CD14-positive monocyte (primary cell): ENCODE measurements at regions not wholly inside any gene's neighbourhood (a gene's known extent, or its start where the extent isn't known, plus 50 kb on each side); places are given as distances from the start of the nearest gene placed in this dataset.

Experiments used
- DNase-seq, 3 donors: peaks; one replicate each; pipeline ENCODE4 v3.0.0-alpha.2; 2011 to 2022
- H2AFZ ChIP-seq: 2 replicates; pipeline ENCODE4 v1.6.0; 2012; ENCODE audit warnings: mild to moderate bottlenecking, low read depth, low read length, inconsistent platforms; ENCODE audit not compliant: insufficient read depth, poor library complexity, severe bottlenecking
- H3K27ac ChIP-seq, 2 donors: 1 replicate in 1 of 2; 2 replicates in 1 of 2; pipeline ENCODE4 v1.5.1; 2012 to 2013; ENCODE audit warnings: low read length in 2 of 2, control low read depth in 1 of 2, inconsistent platforms in 1 of 2, low read depth in 1 of 2, mild to moderate bottlenecking in 1 of 2
- H3K27me3 ChIP-seq, 2 donors: one replicate each; pipeline versions ENCODE4 v1.6.0 to v1.6.1; 2011 to 2013; ENCODE audit warnings: low read length in 2 of 2; ENCODE audit not compliant: control insufficient read depth in 2 of 2, insufficient read depth in 2 of 2
- H3K36me3 ChIP-seq, 2 donors: replicated peaks in 1 of 2; 1 replicate in 1 of 2; 2 replicates in 1 of 2; pipeline versions ENCODE4 v1.5.1 to v1.6.1; 2012 to 2013; ENCODE audit warnings: low read length in 2 of 2, control low read depth in 1 of 2, inconsistent platforms in 1 of 2, mild to moderate bottlenecking in 1 of 2; ENCODE audit not compliant: insufficient read depth in 2 of 2, control insufficient read depth in 1 of 2
- H3K4me1 ChIP-seq, 2 donors: 1 replicate in 1 of 2; 2 replicates in 1 of 2; pipeline versions ENCODE4 v1.5.1 to v1.6.1; 2012 to 2013; ENCODE audit warnings: low read length in 2 of 2, control low read depth in 1 of 2, inconsistent platforms in 1 of 2, mild to moderate bottlenecking in 1 of 2, moderate library complexity in 1 of 2; ENCODE audit not compliant: insufficient read depth in 2 of 2, control insufficient read depth in 1 of 2
- H3K4me2 ChIP-seq: replicated peaks from 2 replicates; pipeline ENCODE3; 2012; ENCODE audit warnings: low read length, moderate library complexity, mild to moderate bottlenecking; ENCODE audit not compliant: poor library complexity, severe bottlenecking; ENCODE audit errors: extremely low read depth
- H3K4me3 ChIP-seq, 3 experiments: fragments of 200-600 bp in 1 of 3; sonication (generic) in 1 of 3; replicated peaks in 1 of 3; 1 replicate in 2 of 3; 2 replicates in 1 of 3; pipeline ENCODE4 v1.5.1; 2011 to 2013; ENCODE audit warnings: low read length in 3 of 3, mild to moderate bottlenecking in 3 of 3, control low read depth in 2 of 3, low read depth in 2 of 3, inconsistent platforms in 1 of 3, moderate library complexity in 1 of 3
- H3K79me2 ChIP-seq: 2 replicates; pipeline ENCODE4 v1.6.0; 2012; ENCODE audit warnings: mild to moderate bottlenecking, control low read depth, inconsistent platforms, low read length, moderate library complexity; ENCODE audit not compliant: insufficient read depth
- H3K9ac ChIP-seq: 2 replicates; pipeline ENCODE4 v1.6.0; 2017; ENCODE audit warnings: low read length, mild to moderate bottlenecking; ENCODE audit not compliant: insufficient read depth, poor library complexity, severe bottlenecking
- H3K9me3 ChIP-seq, 2 donors: replicated peaks in 1 of 2; 1 replicate in 1 of 2; 2 replicates in 1 of 2; pipeline versions ENCODE4 v1.5.1 to v1.6.1; 2012 to 2013; ENCODE audit warnings: low read length in 2 of 2, control low read depth in 1 of 2; ENCODE audit not compliant: control insufficient read depth in 1 of 2, insufficient read depth in 1 of 2
- H4K20me1 ChIP-seq: 2 replicates; pipeline ENCODE4 v1.6.0; 2012; ENCODE audit warnings: mild to moderate bottlenecking, low read length, control low read depth, moderate library complexity; ENCODE audit not compliant: insufficient read depth
- H3K27ac Mint-ChIP-seq, 7 donors: one replicate each; pipeline ENCODE4 v1.8.0; 2020; ENCODE audit warnings: mild to moderate bottlenecking in 7 of 7, mixed read lengths in 7 of 7, moderate library complexity in 6 of 7, inconsistent platforms in 2 of 7
- H3K27me3 Mint-ChIP-seq, 3 donors: one replicate each; pipeline ENCODE4 v1.8.0; 2021 to 2022; ENCODE audit warnings: low read depth in 3 of 3, mild to moderate bottlenecking in 3 of 3, mixed read lengths in 3 of 3, moderate library complexity in 3 of 3, inconsistent platforms in 1 of 3
- H3K36me3 Mint-ChIP-seq, 2 donors: one replicate each; pipeline ENCODE4 v1.8.0; 2020; ENCODE audit warnings: mixed read lengths in 2 of 2, inconsistent platforms in 1 of 2, mild to moderate bottlenecking in 1 of 2
- H3K4me1 Mint-ChIP-seq: one replicate; pipeline ENCODE4 v1.8.0; 2020; ENCODE audit warnings: mild to moderate bottlenecking, mixed read lengths
- H3K4me3 Mint-ChIP-seq, 2 donors: one replicate each; pipeline ENCODE4 v1.8.0; 2020; ENCODE audit warnings: mild to moderate bottlenecking in 2 of 2, mixed read lengths in 2 of 2, moderate library complexity in 1 of 2
- H3K9me3 Mint-ChIP-seq, 7 donors: one replicate each; pipeline ENCODE4 v1.8.0; 2020 to 2022; ENCODE audit warnings: mixed read lengths in 7 of 7, mild to moderate bottlenecking in 6 of 7, moderate library complexity in 6 of 7, inconsistent platforms in 2 of 7
- CTCF ChIP-seq: fragments of 200-600 bp; IDR thresholded peaks from one replicate; pipeline ENCODE4 v1.8.0; 2022; ENCODE audit warnings: antibody characterized with exemption, mild to moderate bottlenecking
- WGBS: methylation state at CpG from one replicate; pipeline ENCODE4 v1.1.5; 2013; ENCODE audit warnings: missing lambda C conversion rate; ENCODE audit not compliant: insufficient coverage; 5-methylcytosine and 5-hydroxymethylcytosine counted together
- intact Hi-C, 2 donors: fragments of 100-400 bp; cut with micrococcal nuclease; formaldehyde crosslinking; loops; one replicate each; pipeline versions ENCODE4 v1.15.0 to v1.15.1; 2023

GRCh38 chr13:108408672-108409071, 139.2 kb downstream of the TNFSF13B start:
- Mint-ChIP-seq H3K27me3 (no peaks in the 10 kb centered on the region), H3K27ac (no peak overlapping the region), H3K4me1 (peaks cover 12% of the 10 kb centered on the region), H3K4me3 (no peak overlapping the region), H3K9me3 (peaks cover 0 to 8% (median 1%) of the 10 kb centered on the region in 7 donors), H3K36me3 (no peaks in the 10 kb centered on the region)
- no peak for TF ChIP-seq CTCF
- Histone ChIP-seq H3K4me1 (no peaks in the 10 kb centered on the region), H3K4me3 (no peak overlapping the region), H3K27ac (no peak overlapping the region), H3K27me3 (no peaks in the 10 kb centered on the region), H3K4me2 (no peak overlapping the region), H3K36me3 (no peaks in the 10 kb centered on the region), H2AFZ (peak overlapping the region; percentile 43), H3K9ac (no peak overlapping the region), H3K79me2 (no peaks in the 10 kb centered on the region), H3K9me3 (no peaks in the 10 kb centered on the region), H4K20me1 (no peaks in the 10 kb centered on the region)
- no peak for DNase-seq
- intact Hi-C loops, result no loop called here
- no CpG with 5 or more reads among the region's 2 CpGs for WGBS

- Histone ChIP-seq H4K20me1 (no peaks in the 10 kb centered on the region), H3K36me3 (no peaks in the 10 kb centered on the region), H2AFZ (no peak overlapping the region), H3K4me1 (no peaks in the 10 kb centered on the region), H3K27me3 (no peaks in the 10 kb centered on the region), H3K9me3 (no peaks in the 10 kb centered on the region), H3K9ac (no peak overlapping the region), H3K4me3 (no peak overlapping the region), H3K27ac (no peak overlapping the region), H3K79me2 (no peaks in the 10 kb centered on the region), H3K4me2 (no peak overlapping the region)
- Mint-ChIP-seq H3K27ac (no peak overlapping the region), H3K36me3 (no peaks in the 10 kb centered on the region), H3K4me3 (no peak overlapping the region), H3K4me1 (peaks cover 9% of the 10 kb centered on the region), H3K9me3 (peaks cover 0 to 8% (median 1%) of the 10 kb centered on the region in 7 donors), H3K27me3 (no peaks in the 10 kb centered on the region)
- TF ChIP-seq CTCF, result no peak
- intact Hi-C loops, result no loop called here
- no peak for DNase-seq
Observed at GRCh38 chr13:108409730-108410129, 140.2 kb downstream of the TNFSF13B start.
